ENCODE measurements at regions not wholly inside any gene's neighbourhood (a gene's known extent, or its start where the extent isn't known, plus 50 kb on each side); places are given as distances from the start of the nearest gene placed in this dataset.
A peak's percentile ranks its signal among the peaks of the same experiment; 100 is the strongest.

GRCh38 chr6:134511984-134512683 lies 194.2 kb upstream of the SGK1 start:
- DNase-seq, result peak in 1 of 2 experiments; percentile 9
- ChIA-PET POLR2A (ENCODE audit: unreplicated experiment) (no interaction called here), CTCF (no interaction called here)
- Histone ChIP-seq H2AFZ (no peak overlapping the region), H3K4me2 (no peak overlapping the region), H3K4me3 (no peak overlapping the region), H4K20me1 (ENCODE audit: insufficient read depth) (no peaks in the 10 kb centered on the region), H3K9me3 (ENCODE audit: insufficient read depth, low read depth) (no peaks in the 10 kb centered on the region), H3K36me3 (ENCODE audit: low read depth) (no peaks in the 10 kb centered on the region), H3K27me3 (ENCODE audit: insufficient read depth, low read depth) (no peaks in the 10 kb centered on the region), H3K79me2 (ENCODE audit: low read depth) (no peaks in the 10 kb centered on the region), H3K4me1 (replicated peaks; ENCODE audit: insufficient read depth) (no peaks in the 10 kb centered on the region), H3F3A (ENCODE audit: insufficient read depth, low read depth) (no peaks in the 10 kb centered on the region), H3K9me2 (ENCODE audit: insufficient read depth) (peaks cover 8% of the 10 kb centered on the region), H3K27ac (no peak overlapping the region)
- intact Hi-C loops (cut with micrococcal nuclease; ENCODE audit: unreplicated experiment), result no loop called here
- BruUV-seq (replicated peaks), result no TSS peak
- TF ChIP-seq CTCF (conservative IDR thresholded peaks at IDR 0.05) (no peak), EZH2 (IDR thresholded peaks at IDR 0.05; ENCODE audit: low read depth) (no peak)

- Histone ChIP-seq H3K9me2 (ENCODE audit: insufficient read depth) (peaks cover 8% of the 10 kb centered on the region), H3F3A (ENCODE audit: insufficient read depth, low read depth) (no peaks in the 10 kb centered on the region), H3K79me2 (ENCODE audit: low read depth) (no peaks in the 10 kb centered on the region), H3K9me3 (ENCODE audit: insufficient read depth, low read depth) (no peaks in the 10 kb centered on the region), H3K4me3 (no peak overlapping the region), H2AFZ (no peak overlapping the region; the same call in 1 of the 2 replicates), H3K4me2 (no peak overlapping the region), H3K27ac (no peak overlapping the region), H4K20me1 (ENCODE audit: insufficient read depth) (no peaks in the 10 kb centered on the region), H3K36me3 (ENCODE audit: low read depth) (no peaks in the 10 kb centered on the region), H3K4me1 (replicated peaks; ENCODE audit: insufficient read depth) (no peaks in the 10 kb centered on the region), H3K27me3 (ENCODE audit: insufficient read depth, low read depth) (no peaks in the 10 kb centered on the region)
- ChIA-PET CTCF (no interaction called here), POLR2A (ENCODE audit: unreplicated experiment) (no interaction called here)
- TF ChIP-seq CTCF (conservative IDR thresholded peaks at IDR 0.05) (no peak), EZH2 (IDR thresholded peaks at IDR 0.05; ENCODE audit: low read depth) (no peak)
- DNase-seq, result no peak
- intact Hi-C loops (cut with micrococcal nuclease; ENCODE audit: unreplicated experiment), result no loop called here
- no TSS peak for BruUV-seq (replicated peaks)
Measured at GRCh38 chr6:134510920-134511319, 193.0 kb upstream of the SGK1 start.

DNA sequence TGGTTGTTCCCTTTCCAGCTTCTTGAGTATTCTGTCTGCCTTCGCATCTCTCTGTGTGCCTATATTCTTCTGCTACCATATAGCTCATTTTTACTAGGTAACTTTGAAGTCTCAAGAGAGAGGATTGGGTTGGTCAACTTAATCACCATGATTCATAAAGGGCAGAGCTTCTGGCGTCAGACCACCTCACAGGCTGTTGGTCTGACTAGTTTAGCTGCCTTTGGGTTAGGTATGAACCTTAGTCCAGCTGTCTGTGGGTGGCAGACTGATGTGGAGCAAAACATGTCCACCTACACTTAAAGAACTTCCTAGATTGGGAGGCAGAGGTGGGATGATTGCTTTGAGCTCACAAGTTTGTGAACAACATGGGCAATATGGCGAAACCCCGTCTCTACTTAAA lies 192.2 kb upstream of the SGK1 start:
- no peak overlapping the region for H3K4me2 ChIP-seq
- H3K4me1 ChIP-seq (replicated peaks; ENCODE audit: insufficient read depth), result no peaks in the 10 kb centered on the region
- H4K20me1 ChIP-seq (ENCODE audit: insufficient read depth), result no peaks in the 10 kb centered on the region
- H2AFZ ChIP-seq, result no peak overlapping the region; the same call in none of the 2 replicates
- DNase-seq, result no peak
- POLR2A ChIA-PET (ENCODE audit: unreplicated experiment), result interaction anchor here (0.5 to 0.6 kb wide), 2 partner anchors 10 to 158 kb away, joined by 4 to 6 read pairs; no protein-coding TSS in a partner anchor
- no peak overlapping the region for H3K27ac ChIP-seq
- no peaks in the 10 kb centered on the region for H3K36me3 ChIP-seq (ENCODE audit: low read depth)
- no peaks in the 10 kb centered on the region for H3K79me2 ChIP-seq (ENCODE audit: low read depth)
- H3F3A ChIP-seq (ENCODE audit: insufficient read depth, low read depth), result no peaks in the 10 kb centered on the region
- peaks cover 8% of the 10 kb centered on the region for H3K9me2 ChIP-seq (ENCODE audit: insufficient read depth)
- intact Hi-C loops (cut with micrococcal nuclease; ENCODE audit: unreplicated experiment), result no loop called here
- no peak overlapping the region for H3K4me3 ChIP-seq
- BruUV-seq (replicated peaks), result no TSS peak
- CTCF ChIA-PET, result interaction anchor here (0.9 kb wide), 1 partner anchor 130 kb away, joined by 3 read pairs; no protein-coding TSS in a partner anchor
- TF ChIP-seq EZH2 (IDR thresholded peaks at IDR 0.05; ENCODE audit: low read depth), result no peak
- no peak for TF ChIP-seq CTCF (conservative IDR thresholded peaks at IDR 0.05)
- H3K9me3 ChIP-seq (ENCODE audit: insufficient read depth, low read depth), result no peaks in the 10 kb centered on the region
- H3K27me3 ChIP-seq (ENCODE audit: insufficient read depth, low read depth), result no peaks in the 10 kb centered on the region
